Adipocyte (in vitro differentiated cells): ENCODE measurements at regions not wholly inside any gene's neighbourhood (a gene's known extent, or its start where the extent isn't known, plus 50 kb on each side); places are given as distances from the start of the nearest gene placed in this dataset.

Source experiments
- DNase-seq: peaks from one replicate; pipeline ENCODE4 v3.0.0-alpha.2; 2015; ENCODE audit warnings: low read depth
- H3K27me3 ChIP-seq: replicated peaks from 2 replicates; pipeline ENCODE4 v1.7.0; 2013; ENCODE audit warnings: mild to moderate bottlenecking, low read length, moderate library complexity; ENCODE audit not compliant: control insufficient read depth, insufficient read depth
- H3K36me3 ChIP-seq: 2 replicates; pipeline ENCODE4 v1.7.0; 2013; ENCODE audit warnings: low read length, mild to moderate bottlenecking, moderate library complexity; ENCODE audit not compliant: control insufficient read depth, insufficient read depth, severe bottlenecking
- H3K4me1 ChIP-seq: 2 replicates; pipeline ENCODE4 v1.7.0; 2013; ENCODE audit warnings: mild to moderate bottlenecking, low read length, moderate library complexity; ENCODE audit not compliant: control insufficient read depth, insufficient read depth
- H3K4me3 ChIP-seq: 2 replicates; pipeline ENCODE4 v1.7.0; 2013; ENCODE audit warnings: mild to moderate bottlenecking, low read length, moderate library complexity
- H3K9ac ChIP-seq: 2 replicates; pipeline ENCODE4 v1.7.0; 2013; ENCODE audit warnings: mild to moderate bottlenecking, low read length, moderate library complexity
- H3K9me3 ChIP-seq: 2 replicates; pipeline ENCODE4 v1.7.0; 2013; ENCODE audit warnings: mild to moderate bottlenecking, low read length, moderate library complexity; ENCODE audit not compliant: control insufficient read depth

DNA sequence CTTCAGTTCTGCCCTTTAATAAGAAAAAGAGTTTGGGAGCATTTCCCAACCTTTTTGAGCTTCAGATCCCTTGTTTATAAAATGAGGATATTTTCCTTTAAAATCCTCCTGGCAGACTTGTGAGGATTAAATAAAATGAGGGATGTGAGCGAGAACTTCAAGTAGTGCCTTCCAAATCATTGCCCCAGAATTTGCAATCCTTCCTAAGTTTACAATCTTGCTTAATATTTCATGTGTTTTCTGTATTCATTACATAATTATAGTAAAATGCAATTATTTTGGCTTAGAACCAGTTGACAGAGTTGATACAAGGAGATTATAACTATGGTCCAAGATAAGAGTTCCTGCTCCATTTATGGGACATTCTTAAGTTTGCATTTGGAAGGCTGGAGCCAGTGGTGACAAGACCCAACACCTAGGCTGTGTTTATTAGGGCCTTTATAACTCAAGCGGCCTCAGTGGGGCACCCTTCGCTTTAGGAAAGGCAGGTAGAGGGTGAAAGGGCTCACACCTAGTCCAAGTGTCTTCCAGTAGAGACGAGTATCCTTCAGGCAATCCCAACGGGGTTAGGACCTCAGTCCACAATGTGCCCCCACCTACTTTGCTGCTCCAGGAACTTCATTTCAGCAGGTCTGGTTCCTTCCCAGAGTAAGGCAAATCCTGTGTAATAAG is 317.5 kb downstream of the WDR11 start:
- H3K9me3 ChIP-seq = peaks cover 9% of the 10 kb centered on the region
- no peak overlapping the region for H3K9ac ChIP-seq
- H3K4me3 ChIP-seq = no peak overlapping the region
- H3K4me1 ChIP-seq = peaks cover 30% of the 10 kb centered on the region
- no peaks in the 10 kb centered on the region for H3K36me3 ChIP-seq
- no peaks in the 10 kb centered on the region for H3K27me3 ChIP-seq
- DNase-seq = no peak

DNA sequence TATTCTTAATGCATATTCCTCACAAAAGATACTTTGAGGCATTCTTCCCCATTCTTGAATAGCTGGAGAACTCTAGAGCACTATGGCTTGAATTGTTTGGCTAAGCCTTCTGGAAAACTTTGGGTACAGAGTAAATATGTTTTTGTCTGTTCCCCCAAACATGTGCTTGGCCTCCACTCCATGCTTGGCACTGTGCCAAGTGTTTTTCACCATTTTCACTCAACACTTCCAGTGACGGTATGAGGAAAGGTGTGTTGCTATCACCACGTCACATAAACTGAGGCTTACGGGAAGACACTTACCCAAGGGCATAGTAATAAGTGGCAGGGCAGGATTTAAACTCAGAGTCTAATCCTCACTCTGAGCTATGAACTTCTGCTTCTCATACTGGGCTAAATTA is 318.2 kb downstream of the WDR11 start:
- no peak for DNase-seq
- Histone ChIP-seq H3K9me3 (peaks cover 2% of the 10 kb centered on the region), H3K9ac (no peak overlapping the region), H3K27me3 (no peaks in the 10 kb centered on the region), H3K4me3 (no peak overlapping the region), H3K4me1 (peaks cover 30% of the 10 kb centered on the region), H3K36me3 (no peaks in the 10 kb centered on the region)

DNA sequence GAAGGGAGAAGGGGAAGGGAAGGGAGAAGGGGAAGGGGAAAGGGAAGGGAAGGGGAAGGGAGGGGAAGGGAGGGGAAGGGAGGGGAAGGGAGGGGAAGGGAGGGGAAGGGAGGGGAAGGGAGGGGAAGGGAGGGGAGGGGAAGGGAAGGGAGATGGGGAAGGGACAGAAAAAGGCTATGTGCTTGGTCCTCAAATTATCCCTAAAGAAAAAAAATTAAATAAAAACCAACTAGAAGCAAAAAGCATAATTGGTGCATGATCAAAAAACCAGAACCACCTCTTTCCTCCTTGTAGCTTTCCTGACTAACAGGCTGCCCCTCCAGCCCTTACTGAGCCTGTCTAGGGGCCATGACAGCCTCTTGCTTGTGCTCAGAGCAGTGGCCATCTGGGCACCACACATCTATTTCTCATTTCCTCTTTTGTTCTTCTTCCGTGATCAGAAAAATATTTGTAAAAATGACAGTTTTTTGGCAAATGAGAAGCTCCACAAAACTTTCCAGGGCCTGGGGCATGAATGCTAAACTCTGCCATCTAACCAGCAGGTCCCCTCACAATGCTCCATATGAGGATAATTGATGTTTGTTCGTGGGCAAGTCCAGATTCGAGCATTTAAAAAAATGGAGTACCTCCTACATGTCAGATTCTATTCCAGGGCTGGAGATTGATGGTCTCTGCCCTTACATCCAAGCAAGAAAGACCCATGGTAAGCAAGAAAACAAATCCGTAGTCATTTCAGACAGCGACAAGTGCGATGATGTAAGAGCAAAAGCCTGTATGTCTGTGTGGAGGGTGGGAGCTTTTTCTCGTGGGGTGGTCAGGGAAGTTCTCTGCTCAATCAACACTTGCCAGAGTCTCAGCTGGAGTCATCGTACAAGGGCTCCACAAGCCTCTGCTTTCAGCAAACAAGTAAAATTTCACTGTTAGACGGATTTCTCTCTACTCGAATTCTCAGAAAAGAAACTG is 320.9 kb downstream of the WDR11 start:
- DNase-seq = no peak
- Histone ChIP-seq H3K4me1 (peaks cover 30% of the 10 kb centered on the region), H3K27me3 (no peaks in the 10 kb centered on the region), H3K4me3 (no peak overlapping the region), H3K36me3 (no peaks in the 10 kb centered on the region), H3K9ac (no peak overlapping the region), H3K9me3 (no peaks in the 10 kb centered on the region)

DNA sequence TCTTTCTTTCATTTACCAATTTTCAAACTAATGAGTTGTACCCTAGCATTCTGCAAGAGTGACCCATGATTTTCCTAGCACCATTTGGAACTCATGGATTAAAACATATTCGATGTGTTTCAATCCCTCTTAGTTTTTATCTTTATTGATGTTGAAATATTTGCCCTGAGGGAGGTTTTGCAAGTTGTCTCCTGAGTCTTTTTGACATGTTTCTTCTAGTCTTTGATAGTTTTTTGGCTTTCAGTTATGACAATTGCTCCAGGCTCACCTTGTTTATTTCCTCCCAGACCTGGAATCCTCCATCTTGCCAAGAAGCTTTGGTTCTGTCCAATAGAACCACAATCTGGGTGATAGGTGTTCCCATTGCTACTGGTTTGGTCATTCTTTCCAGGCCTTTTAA is 327.8 kb downstream of the WDR11 start:
- H3K9me3 ChIP-seq = no peaks in the 10 kb centered on the region
- H3K27me3 ChIP-seq = peaks cover 5% of the 10 kb centered on the region
- no peak overlapping the region for H3K9ac ChIP-seq
- no peak overlapping the region for H3K4me3 ChIP-seq
- H3K36me3 ChIP-seq = no peaks in the 10 kb centered on the region
- no peak for DNase-seq
- no peaks in the 10 kb centered on the region for H3K4me1 ChIP-seq

DNA sequence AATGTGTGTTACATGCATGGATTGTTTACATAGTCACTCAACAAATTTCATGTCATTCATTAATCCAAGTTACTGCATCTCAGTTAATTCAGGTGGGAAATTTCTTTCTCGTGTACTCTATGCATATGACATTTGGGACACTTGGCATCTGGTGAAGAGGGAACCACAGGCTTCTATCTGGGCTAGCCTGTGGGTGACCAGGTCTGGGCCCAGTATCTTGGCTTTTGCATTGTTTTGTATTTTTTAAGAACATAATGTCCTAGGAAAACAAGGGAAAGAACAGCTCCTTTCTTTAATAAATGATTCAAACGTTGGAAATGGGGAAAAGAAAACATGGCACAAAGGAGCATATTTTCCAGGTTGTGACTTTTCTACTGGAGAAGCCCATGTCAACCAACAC is 331.1 kb downstream of the WDR11 start:
- Histone ChIP-seq H3K4me3 (no peak overlapping the region), H3K4me1 (no peaks in the 10 kb centered on the region), H3K9me3 (no peaks in the 10 kb centered on the region), H3K27me3 (peaks cover 8% of the 10 kb centered on the region), H3K36me3 (no peaks in the 10 kb centered on the region), H3K9ac (no peak overlapping the region)
- no peak for DNase-seq

DNA sequence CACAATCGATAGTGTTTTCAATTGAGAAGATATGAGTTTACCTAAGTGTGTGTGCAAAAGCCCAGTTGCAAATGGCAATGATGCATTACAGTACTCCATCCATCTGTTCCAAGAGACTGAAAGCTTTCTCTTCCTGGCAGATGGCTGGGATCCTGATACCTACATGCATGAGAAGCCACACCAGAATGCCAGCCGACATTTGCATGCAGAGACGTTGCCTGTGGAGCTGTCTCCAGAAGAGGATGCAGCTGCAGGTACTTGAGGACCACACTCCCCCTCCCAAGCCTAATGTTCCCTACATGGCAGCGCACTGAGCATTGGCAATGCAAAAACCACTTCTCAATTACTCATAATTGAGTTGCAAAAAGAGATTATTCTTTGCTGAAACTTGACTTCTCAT is 332.1 kb downstream of the WDR11 start:
- Histone ChIP-seq H3K9me3 (no peaks in the 10 kb centered on the region), H3K36me3 (no peaks in the 10 kb centered on the region), H3K27me3 (peaks cover 8% of the 10 kb centered on the region), H3K4me1 (no peaks in the 10 kb centered on the region), H3K4me3 (no peak overlapping the region), H3K9ac (no peak overlapping the region)
- no peak for DNase-seq

DNA sequence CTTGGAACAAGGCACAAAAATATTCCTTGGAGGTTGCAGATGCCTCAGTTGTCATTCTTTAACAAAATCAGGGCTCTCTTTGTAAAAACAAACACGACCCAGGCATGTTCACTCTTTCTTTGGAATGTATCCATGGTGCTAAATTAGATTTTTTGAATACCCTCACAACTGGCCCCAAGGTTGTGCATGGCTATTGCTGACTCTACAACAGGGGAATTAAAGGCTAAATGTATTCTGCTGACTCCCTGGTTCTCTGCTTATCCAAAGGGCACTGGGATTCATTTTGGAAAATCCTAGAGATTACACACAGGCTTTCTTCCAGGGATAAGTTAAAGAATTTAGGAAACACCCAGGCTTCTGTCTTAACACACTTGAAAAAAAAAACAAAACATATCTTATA is 332.5 kb downstream of the WDR11 start:
- peaks cover 8% of the 10 kb centered on the region for H3K27me3 ChIP-seq
- no peak overlapping the region for H3K9ac ChIP-seq
- no peaks in the 10 kb centered on the region for H3K9me3 ChIP-seq
- H3K4me3 ChIP-seq = no peak overlapping the region
- H3K4me1 ChIP-seq = no peaks in the 10 kb centered on the region
- no peaks in the 10 kb centered on the region for H3K36me3 ChIP-seq
- no peak for DNase-seq

DNA sequence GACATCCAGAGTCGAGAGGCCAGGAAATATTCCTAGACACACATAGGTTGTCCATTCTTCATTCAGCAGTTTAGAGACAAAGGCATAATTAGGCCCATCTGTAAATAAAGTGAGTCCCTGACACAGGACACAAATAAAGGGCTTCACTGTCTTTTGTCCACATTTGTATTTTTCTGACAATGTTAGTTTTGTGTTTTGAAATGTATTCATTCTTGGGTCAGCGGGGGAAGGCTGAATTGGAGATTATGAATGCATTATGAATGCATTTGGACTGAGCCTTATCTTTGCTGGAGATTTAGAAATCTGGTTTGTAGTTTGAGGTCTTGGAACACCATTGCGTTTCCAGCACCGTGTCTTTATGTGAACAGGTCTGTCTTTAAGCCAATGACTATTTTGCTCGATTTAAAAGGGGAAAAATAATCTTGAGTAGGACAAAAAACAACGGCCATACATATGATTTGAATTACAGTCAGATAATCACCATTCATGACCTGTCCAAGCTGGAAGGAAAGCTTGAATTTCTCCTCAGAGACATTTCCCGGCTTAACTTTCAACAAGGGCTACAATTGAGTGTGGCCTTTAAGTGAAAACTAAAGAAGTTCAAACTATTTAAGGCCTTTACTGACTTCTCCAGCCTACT is 334.8 kb downstream of the WDR11 start:
- no peak overlapping the region for H3K4me3 ChIP-seq
- H3K9ac ChIP-seq = no peak overlapping the region
- H3K36me3 ChIP-seq = no peaks in the 10 kb centered on the region
- H3K27me3 ChIP-seq = peaks cover 8% of the 10 kb centered on the region
- no peaks in the 10 kb centered on the region for H3K4me1 ChIP-seq
- no peak for DNase-seq
- H3K9me3 ChIP-seq = no peaks in the 10 kb centered on the region

DNA sequence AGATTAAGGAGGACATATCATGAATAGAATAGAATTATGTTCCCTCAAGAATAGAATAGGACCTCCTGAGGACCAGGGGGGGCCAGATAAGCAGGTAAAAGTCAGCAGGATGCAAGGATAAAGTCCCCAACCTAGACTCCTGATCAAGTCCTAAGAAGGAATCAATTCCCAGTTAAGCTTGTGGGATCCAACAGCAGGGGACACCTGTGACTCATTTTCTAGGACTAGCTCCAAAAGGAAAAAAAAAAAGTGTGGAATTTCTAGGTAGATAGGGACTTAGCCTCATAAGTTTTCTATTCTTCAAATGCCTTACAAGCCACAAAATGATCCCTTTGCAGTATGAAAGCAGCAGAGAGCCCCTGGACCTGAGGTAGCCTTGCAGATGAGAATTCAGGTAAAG is 336.2 kb downstream of the WDR11 start:
- no peaks in the 10 kb centered on the region for H3K36me3 ChIP-seq
- H3K4me3 ChIP-seq = no peak overlapping the region
- H3K9ac ChIP-seq = no peak overlapping the region
- H3K9me3 ChIP-seq = no peaks in the 10 kb centered on the region
- peaks cover 8% of the 10 kb centered on the region for H3K27me3 ChIP-seq
- no peak for DNase-seq
- H3K4me1 ChIP-seq = no peaks in the 10 kb centered on the region

DNA sequence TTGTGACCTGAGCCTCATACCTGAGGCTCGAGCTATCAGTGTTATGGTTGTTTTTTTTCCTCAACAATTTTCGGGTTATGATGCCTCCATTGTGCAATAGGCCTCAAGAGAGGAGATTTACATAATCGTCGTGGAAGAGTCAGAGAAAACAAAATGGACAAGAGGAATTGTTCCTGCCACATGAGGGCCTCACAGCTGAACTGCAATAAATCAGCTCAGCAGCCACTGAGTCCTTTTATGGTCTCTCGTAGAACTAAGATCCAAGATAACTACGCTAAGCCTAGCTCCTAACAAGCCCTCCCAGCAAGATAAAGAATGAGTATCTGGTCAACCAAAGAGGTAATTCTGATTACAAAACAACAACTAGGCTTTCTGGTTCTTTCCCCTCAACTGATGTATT is 336.8 kb downstream of the WDR11 start:
- Histone ChIP-seq H3K4me1 (no peaks in the 10 kb centered on the region), H3K9me3 (no peaks in the 10 kb centered on the region), H3K36me3 (no peaks in the 10 kb centered on the region), H3K27me3 (peaks cover 8% of the 10 kb centered on the region), H3K4me3 (no peak overlapping the region), H3K9ac (no peak overlapping the region)
- no peak for DNase-seq

DNA sequence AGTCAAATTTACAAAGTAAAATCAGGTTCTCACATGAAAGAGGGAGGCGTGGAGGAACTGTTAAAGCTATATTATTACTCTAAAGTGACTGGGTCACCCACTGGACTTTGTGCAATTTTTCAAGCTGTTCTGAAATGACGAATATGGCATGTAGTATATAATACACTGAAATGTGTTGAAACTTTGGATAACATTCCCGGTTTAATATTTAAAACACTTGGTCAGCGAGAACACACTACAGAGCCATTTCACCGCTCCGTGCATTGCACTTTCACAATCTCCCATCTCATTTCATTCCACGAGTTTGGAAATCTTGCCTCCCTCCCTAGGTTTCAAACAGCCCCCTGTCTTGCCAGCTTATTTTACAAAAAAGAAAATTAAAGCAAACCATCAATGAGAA is 337.9 kb downstream of the WDR11 start:
- H3K9ac ChIP-seq = no peak overlapping the region
- DNase-seq = no peak
- H3K9me3 ChIP-seq = no peaks in the 10 kb centered on the region
- H3K4me1 ChIP-seq = no peaks in the 10 kb centered on the region
- H3K4me3 ChIP-seq = no peak overlapping the region
- H3K36me3 ChIP-seq = no peaks in the 10 kb centered on the region
- H3K27me3 ChIP-seq = peaks cover 3% of the 10 kb centered on the region
